ENCODE measurements at regions not wholly inside any gene's neighbourhood (a gene's known extent, or its start where the extent isn't known, plus 50 kb on each side); places are given as distances from the start of the nearest gene placed in this dataset.

GRCh38 chr17:15893658-15894024 lies 51.3 kb upstream of the ADORA2B start:
- Mint-ChIP-seq H3K9me3 (ENCODE audit: low read depth) (no peaks in the 10 kb centered on the region), H3K36me3 (peaks cover 3% of the 10 kb centered on the region), H3K27ac (no peak overlapping the region), H3K4me3 (no peak overlapping the region), H3K4me1 (peaks cover 9% of the 10 kb centered on the region), H3K27me3 (peaks cover 32% of the 10 kb centered on the region)
- ATAC-seq (no peak), DNase-seq (no peak)
- CTCF ChIA-PET: no interaction called here

GRCh38 chr17:15894258-15894657 lies 50.7 kb upstream of the ADORA2B start:
- Mint-ChIP-seq H3K27ac (no peak overlapping the region), H3K4me1 (peaks cover 9% of the 10 kb centered on the region), H3K9me3 (ENCODE audit: low read depth) (no peaks in the 10 kb centered on the region), H3K36me3 (peaks cover 3% of the 10 kb centered on the region), H3K27me3 (peaks cover 32% of the 10 kb centered on the region), H3K4me3 (no peak overlapping the region)
- CTCF ChIA-PET: no interaction called here
- DNase-seq: no peak
- no peak for ATAC-seq

- H3K4me1 Mint-ChIP-seq: peaks cover 9% of the 10 kb centered on the region
- ATAC-seq: no peak
- H3K9me3 Mint-ChIP-seq (ENCODE audit: low read depth): peaks cover 3% of the 10 kb centered on the region
- peaks cover 32% of the 10 kb centered on the region for H3K27me3 Mint-ChIP-seq
- H3K4me3 Mint-ChIP-seq: no peak overlapping the region
- H3K36me3 Mint-ChIP-seq: peaks cover 3% of the 10 kb centered on the region
- CTCF ChIA-PET: no interaction called here
- H3K27ac Mint-ChIP-seq: no peak overlapping the region
- no peak for DNase-seq
Observed at GRCh38 chr17:15894913-15895658, 49.8 kb upstream of the ADORA2B start.
